ENCODE measurements at regions not wholly inside any gene's neighbourhood (a gene's known extent, or its start where the extent isn't known, plus 50 kb on each side); places are given as distances from the start of the nearest gene placed in this dataset.

- Histone ChIP-seq H3K4me1 (no peaks in the 10 kb centered on the region), H4K20me1 (no peaks in the 10 kb centered on the region), H3K4me3 (no peak overlapping the region), H3K9me3 (no peaks in the 10 kb centered on the region), H3K36me3 (no peaks in the 10 kb centered on the region), H3K27me3 (no peaks in the 10 kb centered on the region), H3K9ac (no peak overlapping the region), H3K27ac (no peak overlapping the region), H3K4me2 (no peak overlapping the region)
- TF ChIP-seq Cebpa-rat (IDR thresholded peaks at IDR 0.05) = no peak
Observed at GRCh38 chr12:45599196-45599595, 130.3 kb upstream of the ARID2 start.

DNA sequence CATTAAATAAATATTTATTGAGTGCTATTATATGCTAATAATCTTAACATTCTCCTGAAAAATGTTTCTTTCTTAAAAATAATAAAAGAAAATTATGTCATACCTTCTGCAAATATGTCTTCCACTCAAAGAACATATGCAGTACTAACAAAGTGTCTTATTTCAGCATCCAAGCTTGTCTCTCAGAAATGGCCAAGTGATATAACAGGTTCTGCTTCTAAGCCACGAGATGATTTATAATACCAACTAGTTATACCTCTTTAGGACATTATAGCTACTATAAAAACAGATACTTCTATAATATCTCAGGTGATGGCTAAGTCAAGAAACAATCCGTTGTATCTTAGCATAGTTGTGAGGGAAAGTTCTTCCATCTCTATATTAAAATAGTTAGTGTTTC is 128.1 kb upstream of the ARID2 start:
- no peaks in the 10 kb centered on the region for H3K27me3 ChIP-seq
- H3K4me3 ChIP-seq = no peak overlapping the region
- H3K27ac ChIP-seq = no peak overlapping the region
- TF ChIP-seq Cebpa-rat (IDR thresholded peaks at IDR 0.05) = no peak
- no peak overlapping the region for H3K4me2 ChIP-seq
- H3K9me3 ChIP-seq = peaks cover 13% of the 10 kb centered on the region
- H3K36me3 ChIP-seq = no peaks in the 10 kb centered on the region
- no peaks in the 10 kb centered on the region for H3K4me1 ChIP-seq
- no peak overlapping the region for H3K9ac ChIP-seq
- H4K20me1 ChIP-seq = no peaks in the 10 kb centered on the region

- no peaks in the 10 kb centered on the region for H3K36me3 ChIP-seq
- no peaks in the 10 kb centered on the region for H4K20me1 ChIP-seq
- H3K4me1 ChIP-seq = no peaks in the 10 kb centered on the region
- TF ChIP-seq Cebpa-rat (IDR thresholded peaks at IDR 0.05) = no peak
- H3K9ac ChIP-seq = no peak overlapping the region
- H3K4me2 ChIP-seq = no peak overlapping the region
- H3K27ac ChIP-seq = no peak overlapping the region
- H3K27me3 ChIP-seq = no peaks in the 10 kb centered on the region
- no peak overlapping the region for H3K4me3 ChIP-seq
- H3K9me3 ChIP-seq = peaks cover 13% of the 10 kb centered on the region
Observed at GRCh38 chr12:45601888-45602287, 127.6 kb upstream of the ARID2 start.

GRCh38 chr12:45605624-45606023 is 123.9 kb upstream of the ARID2 start:
- Histone ChIP-seq H3K9ac (no peak overlapping the region), H3K4me1 (no peaks in the 10 kb centered on the region), H3K4me3 (no peak overlapping the region), H3K27ac (no peak overlapping the region), H3K36me3 (no peaks in the 10 kb centered on the region), H4K20me1 (no peaks in the 10 kb centered on the region), H3K9me3 (peaks cover 13% of the 10 kb centered on the region), H3K27me3 (no peaks in the 10 kb centered on the region), H3K4me2 (no peak overlapping the region)
- no peak for TF ChIP-seq Cebpa-rat (IDR thresholded peaks at IDR 0.05)

DNA sequence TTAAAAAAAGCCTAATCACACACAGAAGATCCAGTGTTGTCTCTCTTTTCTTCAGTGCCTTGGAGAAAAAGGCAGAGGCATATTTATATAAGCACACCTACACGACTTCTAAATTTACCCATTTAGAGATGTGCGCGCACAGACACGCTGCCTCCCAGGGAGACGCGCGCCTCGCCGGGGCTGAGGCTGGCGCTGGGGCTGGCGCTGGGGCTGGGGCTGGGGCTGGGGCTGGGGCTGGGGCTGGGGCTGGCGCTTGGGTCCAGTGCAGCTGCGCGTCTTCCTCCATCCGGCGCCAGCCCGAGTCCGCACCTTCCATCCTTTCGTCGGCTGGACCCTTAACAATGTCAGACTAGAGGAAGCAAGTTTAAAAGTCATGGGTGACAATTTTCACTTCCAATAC is 118.4 kb upstream of the ARID2 start:
- no peak for TF ChIP-seq Cebpa-rat (IDR thresholded peaks at IDR 0.05)
- no peaks in the 10 kb centered on the region for H3K36me3 ChIP-seq
- no peak overlapping the region for H3K4me3 ChIP-seq
- no peak overlapping the region for H3K9ac ChIP-seq
- H3K27me3 ChIP-seq = no peaks in the 10 kb centered on the region
- H4K20me1 ChIP-seq = no peaks in the 10 kb centered on the region
- no peak overlapping the region for H3K4me2 ChIP-seq
- no peak overlapping the region for H3K27ac ChIP-seq
- H3K4me1 ChIP-seq = peaks cover 9% of the 10 kb centered on the region; the same call in 1 of the 2 replicates
- peaks cover 4% of the 10 kb centered on the region; the same call in 1 of the 2 replicates for H3K9me3 ChIP-seq

GRCh38 chr12:45611495-45611894 is 118.0 kb upstream of the ARID2 start:
- no peak overlapping the region for H3K4me2 ChIP-seq
- no peaks in the 10 kb centered on the region for H3K36me3 ChIP-seq
- peaks cover 9% of the 10 kb centered on the region; the same call in 1 of the 2 replicates for H3K4me1 ChIP-seq
- H3K4me3 ChIP-seq = no peak overlapping the region
- H4K20me1 ChIP-seq = no peaks in the 10 kb centered on the region
- H3K9me3 ChIP-seq = no peaks in the 10 kb centered on the region
- no peak for TF ChIP-seq Cebpa-rat (IDR thresholded peaks at IDR 0.05)
- no peak overlapping the region for H3K27ac ChIP-seq
- no peak overlapping the region for H3K9ac ChIP-seq
- H3K27me3 ChIP-seq = no peaks in the 10 kb centered on the region

DNA sequence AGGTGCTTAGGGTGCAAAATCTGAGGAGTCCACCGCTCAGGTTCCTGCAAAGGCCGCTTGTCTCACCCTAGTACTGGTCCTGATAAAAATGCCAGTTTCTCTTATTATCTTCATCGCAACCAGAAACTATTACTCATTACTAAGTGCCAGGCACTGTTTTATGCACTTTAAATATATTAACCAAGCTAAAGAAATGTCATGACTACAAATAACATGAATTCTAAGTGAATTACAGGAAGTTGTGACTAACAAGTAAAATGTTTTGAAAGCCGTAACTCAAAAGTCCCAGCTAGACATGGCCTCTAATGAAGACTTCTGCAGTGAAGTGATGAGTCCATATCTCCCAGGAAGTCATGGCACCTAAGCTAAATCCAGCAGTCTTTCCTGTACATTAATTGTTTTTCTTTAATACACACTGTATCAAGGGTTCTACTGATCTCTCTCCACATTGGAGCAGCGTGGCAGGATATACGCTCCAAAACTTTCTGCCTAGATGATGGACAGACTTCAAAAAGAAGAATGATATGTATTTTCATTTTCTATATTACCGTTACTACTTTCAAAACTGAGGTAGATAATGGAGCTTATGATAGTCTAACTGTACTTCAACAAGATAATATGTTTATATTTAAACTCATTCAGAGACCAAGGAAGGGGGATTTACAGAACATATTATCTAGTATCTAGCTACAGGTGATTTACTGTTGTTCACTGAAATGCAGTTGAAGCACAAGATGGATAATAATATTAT is 117.3 kb upstream of the ARID2 start:
- Histone ChIP-seq H3K4me2 (peak overlapping the region; percentile 9; the same call in 1 of the 2 replicates), H3K27me3 (no peaks in the 10 kb centered on the region), H3K27ac (no peak overlapping the region), H3K4me1 (peaks cover 9% of the 10 kb centered on the region; the same call in 1 of the 2 replicates), H3K9ac (no peak overlapping the region), H3K36me3 (no peaks in the 10 kb centered on the region), H4K20me1 (no peaks in the 10 kb centered on the region), H3K4me3 (no peak overlapping the region), H3K9me3 (no peaks in the 10 kb centered on the region)
- no peak for TF ChIP-seq Cebpa-rat (IDR thresholded peaks at IDR 0.05)

DNA sequence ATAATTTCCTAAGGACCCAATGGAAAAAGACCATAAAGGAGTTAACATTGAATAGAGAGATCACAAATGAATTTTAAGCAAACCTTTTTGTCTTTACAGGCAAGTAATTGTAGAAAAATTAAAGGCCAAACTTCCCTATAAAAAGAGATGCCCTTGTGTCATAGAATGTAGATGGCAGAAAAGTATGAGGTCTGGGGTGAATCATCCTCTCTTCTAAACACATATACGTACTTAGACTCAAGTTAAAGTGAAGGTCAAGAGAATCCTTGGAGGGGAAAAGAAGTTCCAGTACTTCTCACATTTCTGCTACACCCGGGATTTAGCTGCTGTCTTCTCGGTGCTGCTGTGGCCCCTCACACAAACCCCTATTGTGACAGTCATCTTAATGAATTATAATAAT is 116.2 kb upstream of the ARID2 start:
- H3K27ac ChIP-seq = no peak overlapping the region
- H3K9ac ChIP-seq = no peak overlapping the region
- no peaks in the 10 kb centered on the region for H3K36me3 ChIP-seq
- no peaks in the 10 kb centered on the region for H3K27me3 ChIP-seq
- peaks cover 9% of the 10 kb centered on the region; the same call in 1 of the 2 replicates for H3K4me1 ChIP-seq
- no peak overlapping the region for H3K4me2 ChIP-seq
- no peaks in the 10 kb centered on the region for H4K20me1 ChIP-seq
- no peak for TF ChIP-seq Cebpa-rat (IDR thresholded peaks at IDR 0.05)
- no peak overlapping the region for H3K4me3 ChIP-seq
- no peaks in the 10 kb centered on the region for H3K9me3 ChIP-seq

- H3K4me2 ChIP-seq = no peak overlapping the region
- no peak overlapping the region for H3K27ac ChIP-seq
- H3K9me3 ChIP-seq = peaks cover 3% of the 10 kb centered on the region; the same call in 1 of the 2 replicates
- no peak overlapping the region for H3K4me3 ChIP-seq
- no peak overlapping the region for H3K9ac ChIP-seq
- H3K4me1 ChIP-seq = peaks cover 9% of the 10 kb centered on the region; the same call in 1 of the 2 replicates
- no peak for TF ChIP-seq Cebpa-rat (IDR thresholded peaks at IDR 0.05)
- no peaks in the 10 kb centered on the region for H4K20me1 ChIP-seq
- no peaks in the 10 kb centered on the region for H3K36me3 ChIP-seq
- H3K27me3 ChIP-seq = no peaks in the 10 kb centered on the region
Observed at GRCh38 chr12:45613855-45614254, 115.7 kb upstream of the ARID2 start.

DNA sequence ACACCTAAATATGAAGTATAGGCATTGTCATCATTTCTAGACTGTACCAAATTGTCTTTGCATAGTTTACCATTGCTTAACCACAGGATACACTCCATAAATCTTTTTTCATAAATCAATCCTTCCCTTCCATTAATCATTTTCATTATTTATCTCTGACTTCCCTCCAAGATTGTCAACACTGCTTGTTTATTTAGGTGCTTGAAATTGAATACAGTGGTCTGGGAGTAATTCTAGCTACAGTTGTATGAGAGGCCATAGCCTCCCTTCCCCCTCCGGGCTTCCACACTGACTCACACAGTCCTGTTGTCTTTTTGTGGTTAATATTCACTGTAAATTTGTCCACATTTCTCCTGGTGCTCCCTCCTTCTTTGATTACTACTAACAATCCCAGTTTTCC is 114.2 kb upstream of the ARID2 start:
- Histone ChIP-seq H4K20me1 (no peaks in the 10 kb centered on the region), H3K4me2 (no peak overlapping the region), H3K4me1 (peaks cover 9% of the 10 kb centered on the region; the same call in 1 of the 2 replicates), H3K4me3 (no peak overlapping the region), H3K27ac (no peak overlapping the region), H3K9ac (no peak overlapping the region), H3K27me3 (no peaks in the 10 kb centered on the region), H3K9me3 (peaks cover 5% of the 10 kb centered on the region; the same call in 1 of the 2 replicates), H3K36me3 (no peaks in the 10 kb centered on the region)
- no peak for TF ChIP-seq Cebpa-rat (IDR thresholded peaks at IDR 0.05)

Measured in BLaER1 (cell line).